HEK293 (cell line): ENCODE measurements at regions not wholly inside any gene's neighbourhood (a gene's known extent, or its start where the extent isn't known, plus 50 kb on each side); places are given as distances from the start of the nearest gene placed in this dataset.

Experiments used
- CTCF ChIA-PET: fragments of 350-600 bp; formaldehyde crosslinking; extraction: SDS; loops from one replicate; lab custom pipeline; 2021; ENCODE audit warnings: antibody characterized with exemption; lab: Yijun Ruan, JAX
- POLR2A ChIA-PET: fragments of 300-600 bp; formaldehyde crosslinking; extraction: SDS; loops from one replicate; lab custom pipeline; 2020; ENCODE audit warnings: antibody characterized with exemption, inconsistent platforms; lab: Yijun Ruan, JAX
- H3K27ac ChIP-seq: fragments of 200-500 bp; sonication (Bioruptor generic); 2 replicates; pipeline ENCODE4 v1.5.1; 2014; ENCODE audit warnings: low read depth, low read length, control low read depth, inconsistent platforms; ENCODE audit errors: extremely low read depth
- H3K36me3 ChIP-seq, 2 experiments: fragments of 200-500 bp in 1 of 2; sonication (Bioruptor generic) in 1 of 2; 1 replicate in 1 of 2; 2 replicates in 1 of 2; pipeline ENCODE4 v1.5.1; 2014 to 2017; ENCODE audit warnings: inconsistent platforms in 2 of 2, low read length in 2 of 2; ENCODE audit not compliant: control insufficient read depth in 2 of 2, insufficient read depth in 1 of 2
- H3K4me1 ChIP-seq: fragments of 200-500 bp; sonication (Bioruptor generic); 2 replicates; pipeline ENCODE4 v1.5.1; 2014; ENCODE audit warnings: mild to moderate bottlenecking, low read length, inconsistent platforms; ENCODE audit not compliant: control insufficient read depth, insufficient read depth
- H3K4me3 ChIP-seq: 2 replicates; pipeline ENCODE4 v1.5.1; 2011; ENCODE audit warnings: low read depth, mild to moderate bottlenecking, control low read depth, low read length, moderate library complexity
- H3K9me3 ChIP-seq: fragments of 200-500 bp; sonication (Bioruptor generic); 2 replicates; pipeline ENCODE4 v1.5.1; 2014; ENCODE audit warnings: low read depth, low read length, inconsistent platforms; ENCODE audit not compliant: control insufficient read depth, insufficient read depth
- ATF2 ChIP-seq: fragments of 450-650 bp; formaldehyde crosslinking; IDR thresholded peaks from 2 replicates; pipeline ENCODE4 v1.5.1; 2016; ENCODE audit warnings: missing biosample characterization, missing genetic modification characterization, low read depth
- HOXA7 ChIP-seq: sonication (generic); formaldehyde crosslinking; IDR thresholded peaks from 2 replicates; pipeline ENCODE4 v1.8.1; 2022; ENCODE audit warnings: missing genetic modification reagents, borderline replicate concordance
- IKZF3 ChIP-seq: fragments of 450-650 bp; IDR thresholded peaks from 2 replicates; pipeline ENCODE4 v1.5.0; 2018; ENCODE audit warnings: missing biosample characterization, mild to moderate bottlenecking, missing genetic modification characterization, moderate library complexity
- KLF10 ChIP-seq: fragments of 450-650 bp; IDR thresholded peaks from 2 replicates; pipeline ENCODE4 v1.5.1; 2018; ENCODE audit warnings: missing biosample characterization, mild to moderate bottlenecking, missing genetic modification characterization
- KLF8 ChIP-seq: fragments of 450-650 bp; formaldehyde crosslinking; IDR thresholded peaks from 2 replicates; pipeline ENCODE4 v1.5.1; 2016; ENCODE audit warnings: missing biosample characterization, missing genetic modification characterization
- KLF9 ChIP-seq: fragments of 450-650 bp; formaldehyde crosslinking; IDR thresholded peaks from 2 replicates; pipeline ENCODE4 v1.5.1; 2016; ENCODE audit warnings: missing biosample characterization, missing genetic modification characterization, low read depth
- PRDM10 ChIP-seq: fragments of 450-650 bp; formaldehyde crosslinking; IDR thresholded peaks from 2 replicates; pipeline ENCODE4 v1.5.1; 2016; ENCODE audit warnings: missing biosample characterization, missing genetic modification characterization
- PRDM4 ChIP-seq: fragments of 450-650 bp; formaldehyde crosslinking; IDR thresholded peaks from 2 replicates; pipeline ENCODE4 v1.5.1; 2017; ENCODE audit warnings: missing biosample characterization, missing genetic modification characterization
- SALL2 ChIP-seq: fragments of 450-650 bp; formaldehyde crosslinking; IDR thresholded peaks from 2 replicates; pipeline ENCODE4 v1.5.0; 2017; ENCODE audit warnings: missing biosample characterization, mild to moderate bottlenecking, missing genetic modification characterization, borderline replicate concordance
- TCF7L2 ChIP-seq: IDR thresholded peaks from 2 replicates; pipeline ENCODE4 v1.6.1; 2011; ENCODE audit warnings: low read depth, mild to moderate bottlenecking, inconsistent platforms, low read length, moderate library complexity, borderline replicate concordance
- YY2 ChIP-seq: fragments of 450-650 bp; formaldehyde crosslinking; IDR thresholded peaks from 2 replicates; pipeline ENCODE4 v1.5.1; 2016; ENCODE audit warnings: missing biosample characterization, missing genetic modification characterization
- ZBTB8A ChIP-seq: fragments of 450-650 bp; formaldehyde crosslinking; IDR thresholded peaks from 2 replicates; pipeline ENCODE4 v1.5.1; 2016; ENCODE audit warnings: missing biosample characterization, missing genetic modification characterization
- ZFP3 ChIP-seq: fragments of 450-650 bp; formaldehyde crosslinking; IDR thresholded peaks from 2 replicates; pipeline ENCODE4 v1.5.1; 2016; ENCODE audit warnings: low read depth, missing biosample characterization, missing genetic modification characterization
- ZFP37 ChIP-seq: fragments of 450-650 bp; formaldehyde crosslinking; IDR thresholded peaks from 2 replicates; pipeline ENCODE4 v1.5.1; 2016; ENCODE audit warnings: missing biosample characterization, missing genetic modification characterization
- ZNF114 ChIP-seq: fragments of 450-650 bp; formaldehyde crosslinking; IDR thresholded peaks from 2 replicates; pipeline ENCODE4 v1.5.0; 2017; ENCODE audit warnings: missing biosample characterization, missing genetic modification characterization
- ZNF19 ChIP-seq: fragments of 450-650 bp; formaldehyde crosslinking; IDR thresholded peaks from 2 replicates; pipeline ENCODE4; 2016; ENCODE audit warnings: missing biosample characterization, missing genetic modification characterization, low read depth
- ZNF2 ChIP-seq: fragments of 450-650 bp; formaldehyde crosslinking; IDR thresholded peaks from 2 replicates; pipeline ENCODE4 v1.5.1; 2016; ENCODE audit warnings: missing biosample characterization, missing genetic modification characterization
- ZNF202 ChIP-seq: fragments of 450-650 bp; formaldehyde crosslinking; IDR thresholded peaks from 2 replicates; pipeline ENCODE4 v1.5.1; 2016; ENCODE audit warnings: missing biosample characterization, missing genetic modification characterization, borderline replicate concordance
- ZNF214 ChIP-seq: fragments of 450-650 bp; formaldehyde crosslinking; IDR thresholded peaks from 2 replicates; pipeline ENCODE4 v1.5.1; 2017; ENCODE audit warnings: missing biosample characterization, mild to moderate bottlenecking, missing genetic modification characterization, borderline replicate concordance
- ZNF221 ChIP-seq: fragments of 450-650 bp; formaldehyde crosslinking; IDR thresholded peaks from 2 replicates; pipeline ENCODE4 v1.5.1; 2017; ENCODE audit warnings: missing biosample characterization, missing genetic modification characterization, borderline replicate concordance
- ZNF23 ChIP-seq: fragments of 450-650 bp; formaldehyde crosslinking; IDR thresholded peaks from 2 replicates; pipeline ENCODE4 v1.5.1; 2016; ENCODE audit warnings: missing biosample characterization, missing genetic modification characterization, borderline replicate concordance
- ZNF239 ChIP-seq: fragments of 450-650 bp; formaldehyde crosslinking; IDR thresholded peaks from 2 replicates; pipeline ENCODE4 v1.5.1; 2016; ENCODE audit warnings: missing biosample characterization, missing genetic modification characterization
- ZNF248 ChIP-seq: fragments of 450-650 bp; formaldehyde crosslinking; IDR thresholded peaks from 2 replicates; pipeline ENCODE4 v1.5.1; 2017; ENCODE audit warnings: missing biosample characterization, missing genetic modification characterization
- ZNF292 ChIP-seq: fragments of 450-650 bp; formaldehyde crosslinking; IDR thresholded peaks from 2 replicates; pipeline ENCODE4 v1.5.1; 2016; ENCODE audit warnings: low read depth, missing biosample characterization, missing genetic modification characterization, borderline replicate concordance
- ZNF501 ChIP-seq: fragments of 450-650 bp; formaldehyde crosslinking; IDR thresholded peaks from 2 replicates; pipeline ENCODE4 v1.5.1; 2016; ENCODE audit warnings: missing biosample characterization, missing genetic modification characterization
- ZNF548 ChIP-seq: fragments of 450-650 bp; formaldehyde crosslinking; IDR thresholded peaks from 2 replicates; pipeline ENCODE4 v1.5.1; 2016; ENCODE audit warnings: missing biosample characterization, missing genetic modification characterization
- ZNF549 ChIP-seq: fragments of 450-650 bp; IDR thresholded peaks from 2 replicates; pipeline ENCODE4 v1.5.1; 2018; ENCODE audit warnings: missing biosample characterization, missing genetic modification characterization, mild to moderate bottlenecking, inconsistent platforms, moderate library complexity
- ZNF747 ChIP-seq: fragments of 450-650 bp; formaldehyde crosslinking; IDR thresholded peaks from 2 replicates; pipeline ENCODE4 v1.5.1; 2016; ENCODE audit warnings: missing biosample characterization, missing genetic modification characterization
- ZNF76 ChIP-seq: fragments of 450-650 bp; formaldehyde crosslinking; IDR thresholded peaks from 2 replicates; pipeline ENCODE4; 2016; ENCODE audit warnings: low read depth, missing biosample characterization, missing genetic modification characterization, borderline replicate concordance
- ZNF768 ChIP-seq: fragments of 450-650 bp; formaldehyde crosslinking; IDR thresholded peaks from 2 replicates; pipeline ENCODE4 v1.5.1; 2018; ENCODE audit warnings: missing biosample characterization, mild to moderate bottlenecking, missing genetic modification characterization
- ZNF837 ChIP-seq: fragments of 450-650 bp; formaldehyde crosslinking; IDR thresholded peaks from 2 replicates; pipeline ENCODE4 v1.5.1; 2016; ENCODE audit warnings: missing biosample characterization, missing genetic modification characterization
- ZSCAN23 ChIP-seq: fragments of 450-650 bp; formaldehyde crosslinking; IDR thresholded peaks from 2 replicates; pipeline ENCODE4 v1.5.1; 2016; ENCODE audit warnings: missing biosample characterization, missing genetic modification characterization

- CTCF ChIA-PET, result interaction anchor here (0.6 to 7.2 kb wide), 8 partner anchors 11 to 161 kb away, joined by 3 to 172 read pairs (median 4); no protein-coding TSS in a partner anchor
- no peaks in the 10 kb centered on the region for H3K9me3 ChIP-seq
- H3K27ac ChIP-seq, result no peak overlapping the region
- H3K4me3 ChIP-seq, result no peak overlapping the region
- TF ChIP-seq ZNF501, result no peak
- TF ChIP-seq ZNF2 (tag by site-specific recombination), result no peak
- no peak for TF ChIP-seq ZNF549
- no peak for TF ChIP-seq ZSCAN23
- no peak for TF ChIP-seq KLF10
- no peak for TF ChIP-seq ZNF76
- no peak for TF ChIP-seq ZNF214 (tag by site-specific recombination)
- TF ChIP-seq ZBTB8A (tag by site-specific recombination), result no peak
- no peak for TF ChIP-seq ZNF221 (tag by site-specific recombination)
- no peak for TF ChIP-seq ZNF747
- no peak for TF ChIP-seq IKZF3
- TF ChIP-seq ZNF248 (tag by site-specific recombination), result no peak
- no peak for TF ChIP-seq ZNF768 (tag by site-specific recombination)
- no peak for TF ChIP-seq ATF2 (tag by site-specific recombination)
- no peak for TF ChIP-seq ZNF837 (tag by site-specific recombination)
- TF ChIP-seq ZNF23, result no peak
- TF ChIP-seq HOXA7 (CRISPR knock-in tag), result no peak
- TF ChIP-seq, all 188 proteins: peak for 0
- no peaks in the 10 kb centered on the region for H3K36me3 ChIP-seq
- POLR2A ChIA-PET, result no interaction called here
- no peaks in the 10 kb centered on the region for H3K4me1 ChIP-seq
These were observed 59.1 kb upstream of the RIPOR2 start for GRCh38 chr6:24994812-24995211.

- H3K27ac ChIP-seq, result no peak overlapping the region
- no peaks in the 10 kb centered on the region for H3K9me3 ChIP-seq
- CTCF ChIA-PET, result interaction anchor here (0.6 to 7.2 kb wide), 7 partner anchors 12 to 160 kb away, joined by 3 to 172 read pairs (median 4); no protein-coding TSS in a partner anchor
- H3K4me3 ChIP-seq, result no peak overlapping the region
- no peaks in the 10 kb centered on the region for H3K36me3 ChIP-seq
- no peaks in the 10 kb centered on the region for H3K4me1 ChIP-seq
- POLR2A ChIA-PET, result no interaction called here
- TF ChIP-seq SALL2 (tag by site-specific recombination) (no peak), ZFP37 (no peak), KLF9 (tag by site-specific recombination) (no peak), YY2 (no peak), PRDM4 (no peak), KLF8 (tag by site-specific recombination) (no peak), ZFP3 (tag by site-specific recombination) (no peak), ZNF114 (tag by site-specific recombination) (no peak), ZNF548 (tag by site-specific recombination) (no peak), ZNF19 (no peak), ZNF292 (no peak), PRDM10 (no peak), ZNF202 (no peak), TCF7L2 (no peak), ZSCAN23 (no peak), ZNF239 (tag by site-specific recombination) (no peak)
These were observed 59.5 kb upstream of the RIPOR2 start for GRCh38 chr6:24995270-24995669.
